Mucosa of rectum (tissue), 2 donors: ENCODE measurements at regions not wholly inside any gene's neighbourhood (a gene's known extent, or its start where the extent isn't known, plus 50 kb on each side); places are given as distances from the start of the nearest gene placed in this dataset.

Experiments
- H3K27ac ChIP-seq, 2 donors: one replicate each; pipeline ENCODE4 v1.7.0; 2013; ENCODE audit warnings: inconsistent platforms in 2 of 2, low read depth in 2 of 2, low read length in 2 of 2
- H3K27me3 ChIP-seq, 2 donors: one replicate each; pipeline ENCODE4 v1.7.0; 2013; ENCODE audit warnings: low read length in 2 of 2; ENCODE audit not compliant: control insufficient read depth in 2 of 2, insufficient read depth in 2 of 2
- H3K36me3 ChIP-seq, 2 donors: one replicate each; pipeline ENCODE4 v1.7.0; 2013; ENCODE audit warnings: low read length in 2 of 2; ENCODE audit not compliant: control insufficient read depth in 2 of 2, insufficient read depth in 2 of 2
- H3K4me1 ChIP-seq, 2 donors: one replicate each; pipeline ENCODE4 v1.7.0; 2013; ENCODE audit warnings: low read length in 2 of 2, mild to moderate bottlenecking in 1 of 2; ENCODE audit not compliant: control insufficient read depth in 2 of 2, insufficient read depth in 2 of 2
- H3K4me3 ChIP-seq, 2 donors: one replicate each; pipeline ENCODE4 v1.7.0; 2013; ENCODE audit warnings: low read length in 2 of 2
- H3K9ac ChIP-seq, 2 donors: one replicate each; pipeline ENCODE4 v1.7.0; 2013; ENCODE audit warnings: low read length in 2 of 2, low read depth in 1 of 2, mild to moderate bottlenecking in 1 of 2
- H3K9me3 ChIP-seq, 2 donors: one replicate each; pipeline ENCODE4 v1.7.0; 2013; ENCODE audit warnings: low read length in 2 of 2; ENCODE audit not compliant: control insufficient read depth in 2 of 2
- donor health status: healthy.
- donor health status: Normal muscosa, but diverticular disease.

- H3K4me1 ChIP-seq, result peaks cover 2 to 3% of the 10 kb centered on the region in 2 donors
- H3K4me3 ChIP-seq, result no peak overlapping the region
- no peaks in the 10 kb centered on the region for H3K36me3 ChIP-seq
- H3K9ac ChIP-seq, result no peak overlapping the region
- H3K27ac ChIP-seq, result no peak overlapping the region
- H3K9me3 ChIP-seq, result peaks cover 0 to 2% of the 10 kb centered on the region in 2 donors
- H3K27me3 ChIP-seq, result peaks cover 10 to 16% of the 10 kb centered on the region in 2 donors
Observed at GRCh38 chrX:39616731-39617130, 481.0 kb downstream of the BCOR start.

- Histone ChIP-seq H3K9ac (no peak overlapping the region), H3K27ac (no peak overlapping the region), H3K4me3 (no peak overlapping the region), H3K27me3 (peaks cover 5 to 16% of the 10 kb centered on the region in 2 donors), H3K9me3 (peaks cover 0 to 5% of the 10 kb centered on the region in 2 donors), H3K4me1 (peaks cover 2 to 3% of the 10 kb centered on the region in 2 donors), H3K36me3 (no peaks in the 10 kb centered on the region)
Observed at GRCh38 chrX:39618178-39618577, 479.6 kb downstream of the BCOR start.

- Histone ChIP-seq H3K27ac (no peak overlapping the region), H3K4me1 (peaks cover 0 to under 1% of the 10 kb centered on the region in 2 donors), H3K36me3 (no peaks in the 10 kb centered on the region), H3K27me3 (peaks cover 5 to 14% of the 10 kb centered on the region in 2 donors), H3K4me3 (no peak overlapping the region), H3K9ac (no peak overlapping the region), H3K9me3 (peaks cover 0 to 5% of the 10 kb centered on the region in 2 donors)
Observed at GRCh38 chrX:39619182-39620009, 478.4 kb downstream of the BCOR start.

- no peak overlapping the region for H3K9ac ChIP-seq
- H3K4me1 ChIP-seq, result no peaks in the 10 kb centered on the region
- H3K4me3 ChIP-seq, result no peak overlapping the region
- peaks cover 0 to 5% of the 10 kb centered on the region in 2 donors for H3K9me3 ChIP-seq
- H3K36me3 ChIP-seq, result no peaks in the 10 kb centered on the region
- H3K27ac ChIP-seq, result no peak overlapping the region
- peaks cover 2 to 10% of the 10 kb centered on the region in 2 donors for H3K27me3 ChIP-seq
Observed at GRCh38 chrX:39624166-39624565, 473.6 kb downstream of the BCOR start.

GRCh38 chrX:39625810-39626209 lies 471.9 kb downstream of the BCOR start:
- Histone ChIP-seq H3K9ac (no peak overlapping the region), H3K4me3 (no peak overlapping the region), H3K4me1 (no peaks in the 10 kb centered on the region), H3K27ac (no peak overlapping the region), H3K27me3 (peaks cover 2 to 5% of the 10 kb centered on the region in 2 donors), H3K9me3 (peaks cover 0 to 4% of the 10 kb centered on the region in 2 donors), H3K36me3 (no peaks in the 10 kb centered on the region)

- no peak overlapping the region for H3K9ac ChIP-seq
- no peaks in the 10 kb centered on the region for H3K4me1 ChIP-seq
- H3K36me3 ChIP-seq, result no peaks in the 10 kb centered on the region
- no peak overlapping the region for H3K27ac ChIP-seq
- H3K9me3 ChIP-seq, result peaks cover 0 to 4% of the 10 kb centered on the region in 2 donors
- no peak overlapping the region for H3K4me3 ChIP-seq
- peaks cover 2 to 5% of the 10 kb centered on the region in 2 donors for H3K27me3 ChIP-seq
Observed at GRCh38 chrX:39626749-39627148, 471.0 kb downstream of the BCOR start.

- H3K4me3 ChIP-seq, result no peak overlapping the region
- no peak overlapping the region for H3K27ac ChIP-seq
- no peaks in the 10 kb centered on the region for H3K4me1 ChIP-seq
- H3K36me3 ChIP-seq, result no peaks in the 10 kb centered on the region
- H3K9me3 ChIP-seq, result peaks cover 0 to 4% of the 10 kb centered on the region in 2 donors
- H3K27me3 ChIP-seq, result peaks cover 2 to 5% of the 10 kb centered on the region in 2 donors
- H3K9ac ChIP-seq, result no peak overlapping the region
Observed at GRCh38 chrX:39627257-39627656, 470.5 kb downstream of the BCOR start.

GRCh38 chrX:39629001-39629400 lies 468.8 kb downstream of the BCOR start:
- H3K4me1 ChIP-seq, result no peaks in the 10 kb centered on the region
- no peak overlapping the region for H3K4me3 ChIP-seq
- no peak overlapping the region for H3K9ac ChIP-seq
- H3K27ac ChIP-seq, result no peak overlapping the region
- peaks cover 2 to 5% of the 10 kb centered on the region in 2 donors for H3K27me3 ChIP-seq
- H3K36me3 ChIP-seq, result no peaks in the 10 kb centered on the region
- H3K9me3 ChIP-seq, result no peaks in the 10 kb centered on the region

GRCh38 chrX:39630344-39630743 lies 467.4 kb downstream of the BCOR start:
- H3K36me3 ChIP-seq, result no peaks in the 10 kb centered on the region
- H3K4me3 ChIP-seq, result no peak overlapping the region
- H3K27ac ChIP-seq, result no peak overlapping the region
- H3K27me3 ChIP-seq, result peaks cover 2 to 5% of the 10 kb centered on the region in 2 donors
- no peak overlapping the region for H3K9ac ChIP-seq
- peaks cover 0 to 4% of the 10 kb centered on the region in 2 donors for H3K9me3 ChIP-seq
- no peaks in the 10 kb centered on the region for H3K4me1 ChIP-seq

- Histone ChIP-seq H3K27me3 (peaks cover 2 to 5% of the 10 kb centered on the region in 2 donors), H3K4me3 (no peak overlapping the region), H3K36me3 (no peaks in the 10 kb centered on the region), H3K9ac (no peak overlapping the region), H3K9me3 (peaks cover 0 to 4% of the 10 kb centered on the region in 2 donors), H3K27ac (no peak overlapping the region), H3K4me1 (no peaks in the 10 kb centered on the region)
Observed at GRCh38 chrX:39631276-39632229, 466.2 kb downstream of the BCOR start.
